GM12892 (cell line): ENCODE measurements at regions not wholly inside any gene's neighbourhood (a gene's known extent, or its start where the extent isn't known, plus 50 kb on each side); places are given as distances from the start of the nearest gene placed in this dataset.

ENCODE experiments used
- DNase-seq: peaks from one replicate; pipeline ENCODE4 v3.0.0; 2011; ENCODE audit not compliant: insufficient read length
- FAIRE-seq: peaks from 2 replicates; lab custom pipeline; 2011; peaks lifted over from hg19 to GRCh38; lab: Jason Lieb, UNC
- POLR2A ChIP-seq: IDR thresholded peaks from 2 replicates; pipeline ENCODE4 v1.6.1; 2011; ENCODE audit warnings: low read depth, low read length, control low read depth
- POLR2AphosphoS5 ChIP-seq: IDR thresholded peaks from 2 replicates; pipeline ENCODE4 v1.6.1; 2011; ENCODE audit warnings: low read depth, low read length, control low read depth
- TAF1 ChIP-seq: IDR thresholded peaks from 2 replicates; pipeline ENCODE4 v1.6.1; 2011; ENCODE audit warnings: low read depth, mild to moderate bottlenecking, control low read depth, low read length, borderline replicate concordance

DNA sequence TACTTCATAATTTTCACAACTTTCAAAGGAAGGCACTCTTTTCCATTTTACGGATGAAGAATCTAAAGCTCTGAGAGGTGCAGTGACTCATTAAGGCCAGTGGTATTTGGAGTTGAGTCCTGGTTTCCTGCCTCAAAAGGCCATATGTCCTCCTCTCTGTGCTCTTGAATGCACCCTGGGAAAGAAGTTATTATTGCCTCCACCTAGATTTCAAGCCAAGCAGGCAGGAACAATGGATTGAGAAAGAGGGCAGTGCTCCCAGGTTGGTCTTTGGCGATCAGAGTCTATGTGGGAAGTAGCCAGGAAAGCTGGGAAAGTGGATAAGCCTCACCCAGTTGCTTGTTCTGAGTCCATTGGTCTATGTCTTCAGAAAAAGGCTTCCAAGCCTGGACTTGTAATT lies 165.0 kb downstream of the MAFB start:
- FAIRE-seq (no peak), DNase-seq (no peak)
- no peak for TF ChIP-seq POLR2AphosphoS5
- no peak for TF ChIP-seq POLR2A
- TF ChIP-seq TAF1, result no peak

DNA sequence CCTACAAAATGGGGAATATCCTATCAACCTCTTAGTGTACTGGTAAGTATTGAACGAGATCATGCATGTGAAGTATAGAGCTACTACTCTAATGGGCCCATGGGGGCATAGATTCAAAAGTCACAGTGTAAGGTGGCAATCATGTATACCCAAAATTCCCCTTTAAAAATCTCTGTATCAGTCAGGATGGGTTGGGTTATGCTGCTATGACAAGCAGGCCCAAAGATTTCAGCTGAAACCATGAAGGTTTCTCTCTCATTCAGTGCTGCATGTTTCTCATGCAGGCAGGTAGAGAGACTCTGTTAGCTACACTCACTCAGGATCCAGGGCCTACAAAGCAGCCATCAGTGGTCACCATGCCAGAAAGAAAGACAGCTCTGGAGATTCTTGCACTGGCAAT lies 166.6 kb downstream of the MAFB start:
- DNase-seq (no peak), FAIRE-seq (no peak)
- TF ChIP-seq TAF1, result no peak
- no peak for TF ChIP-seq POLR2A
- no peak for TF ChIP-seq POLR2AphosphoS5

- FAIRE-seq, result no peak
- TF ChIP-seq TAF1 (no peak), POLR2A (no peak), POLR2AphosphoS5 (no peak)
Measured at GRCh38 chr20:40521962-40522361, 167.1 kb downstream of the MAFB start.

DNA sequence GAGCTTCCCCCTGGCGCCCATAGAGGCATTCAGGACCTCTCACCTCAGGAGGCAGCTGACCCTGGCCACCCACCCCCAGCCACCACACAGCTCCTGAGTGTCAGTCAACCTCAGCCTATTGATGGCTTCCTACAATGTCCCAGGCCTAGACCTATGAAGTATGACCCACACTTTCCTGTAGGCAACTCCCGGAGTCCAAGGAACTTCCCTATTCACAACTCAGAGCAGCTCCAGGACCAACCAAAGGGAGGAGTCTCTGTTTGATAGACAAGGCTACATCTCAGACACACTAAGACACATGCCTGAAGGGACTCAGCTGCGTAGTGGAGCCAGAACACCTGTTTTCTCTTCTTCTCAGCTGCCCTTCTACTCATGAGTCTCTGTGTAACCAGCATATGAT lies 169.1 kb downstream of the MAFB start:
- TF ChIP-seq POLR2A (no peak), POLR2AphosphoS5 (no peak), TAF1 (no peak)
- FAIRE-seq (no peak), DNase-seq (no peak)

More at GRCh38 chr20:40521962-40522361, 167.1 kb downstream of the MAFB start:
- no peak for DNase-seq

- FAIRE-seq, result no peak
- DNase-seq, result no peak
- TF ChIP-seq POLR2A, result no peak
Measured at GRCh38 chr20:40512994-40513393, 176.0 kb downstream of the MAFB start.

GRCh38 chr20:40512591-40512990 lies 176.4 kb downstream of the MAFB start:
- DNase-seq (no peak), FAIRE-seq (no peak)
- no peak for TF ChIP-seq POLR2A
- TF ChIP-seq POLR2AphosphoS5, result no peak

GRCh38 chr20:40511478-40511877 lies 177.6 kb downstream of the MAFB start:
- no peak for TF ChIP-seq POLR2A
- TF ChIP-seq TAF1, result no peak
- TF ChIP-seq POLR2AphosphoS5, result no peak
- no peak for DNase-seq
- no peak for FAIRE-seq

GRCh38 chr20:40510622-40511021 lies 178.4 kb downstream of the MAFB start:
- DNase-seq, result no peak
- TF ChIP-seq POLR2AphosphoS5 (no peak), POLR2A (no peak), TAF1 (no peak)
- no peak for FAIRE-seq

- FAIRE-seq (no peak), DNase-seq (no peak)
- no peak for TF ChIP-seq POLR2AphosphoS5
- TF ChIP-seq POLR2A, result no peak
- TF ChIP-seq TAF1, result no peak
Measured at GRCh38 chr20:40508821-40509220, 180.2 kb downstream of the MAFB start.

DNA sequence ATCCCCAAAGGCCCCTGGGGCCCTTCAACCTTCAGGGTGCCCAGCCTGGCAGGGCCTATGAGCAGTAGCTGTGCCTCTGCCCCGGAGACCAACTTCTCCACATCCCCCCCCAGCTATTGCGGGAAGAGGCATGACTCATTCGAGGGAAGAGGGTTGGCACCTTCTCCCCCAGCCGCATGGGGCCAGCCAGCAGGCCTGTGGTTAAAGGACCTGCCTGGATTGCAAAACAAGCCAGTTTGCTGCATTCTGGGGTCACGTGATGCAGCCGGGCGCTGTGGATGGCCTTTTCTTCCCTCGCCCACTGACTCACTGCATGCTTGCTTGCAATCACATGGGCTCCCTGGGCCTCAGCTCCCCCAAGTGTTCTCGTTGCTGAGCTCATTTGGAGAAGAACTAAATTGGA lies 182.5 kb downstream of the MAFB start:
- TF ChIP-seq POLR2A, result no peak
- no peak for TF ChIP-seq POLR2AphosphoS5
- TF ChIP-seq TAF1, result no peak
- DNase-seq (no peak), FAIRE-seq (no peak)

DNA sequence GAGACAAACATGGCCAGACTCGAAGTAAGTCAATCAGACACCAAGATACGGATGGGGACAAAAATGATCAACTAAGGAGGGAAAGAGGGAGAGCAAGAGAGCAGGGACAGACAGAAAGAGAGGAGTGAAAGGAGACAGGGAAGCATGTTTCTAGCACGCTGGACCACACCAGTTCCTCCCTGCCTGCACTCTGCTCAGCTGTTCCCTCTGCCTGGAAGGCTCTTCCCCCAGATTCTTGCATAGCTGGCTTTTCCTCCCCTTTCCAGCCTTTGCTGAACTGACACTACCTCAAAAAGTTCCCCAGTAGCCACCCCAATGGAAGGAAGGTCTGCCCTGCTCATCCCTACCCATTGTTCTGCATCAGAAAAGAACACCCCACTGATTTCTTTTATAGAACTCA lies 185.9 kb downstream of the MAFB start:
- no peak for TF ChIP-seq POLR2A
- no peak for TF ChIP-seq POLR2AphosphoS5
- no peak for TF ChIP-seq TAF1
- FAIRE-seq, result no peak
- DNase-seq, result no peak

DNA sequence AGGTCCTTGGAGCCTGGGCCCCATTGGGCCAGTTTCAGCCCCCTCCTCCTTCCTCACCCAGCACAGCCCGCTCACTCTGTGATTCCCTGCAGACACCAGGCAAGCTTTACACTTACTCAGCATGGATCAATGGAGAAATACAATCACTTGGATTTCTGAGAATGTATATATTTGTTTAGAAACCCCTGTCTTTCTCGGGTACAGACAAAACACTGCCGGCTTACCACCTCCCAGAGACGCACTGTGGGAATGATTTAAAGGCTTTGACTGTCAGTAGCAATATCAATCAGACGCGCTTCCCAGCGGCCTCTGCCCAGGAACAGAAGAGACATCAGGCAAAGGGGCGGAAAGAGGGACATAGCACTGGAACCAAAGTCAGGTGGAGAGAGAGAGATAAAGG lies 186.5 kb downstream of the MAFB start:
- FAIRE-seq, result no peak
- TF ChIP-seq POLR2A (no peak), TAF1 (no peak), POLR2AphosphoS5 (no peak)
- DNase-seq, result no peak

DNA sequence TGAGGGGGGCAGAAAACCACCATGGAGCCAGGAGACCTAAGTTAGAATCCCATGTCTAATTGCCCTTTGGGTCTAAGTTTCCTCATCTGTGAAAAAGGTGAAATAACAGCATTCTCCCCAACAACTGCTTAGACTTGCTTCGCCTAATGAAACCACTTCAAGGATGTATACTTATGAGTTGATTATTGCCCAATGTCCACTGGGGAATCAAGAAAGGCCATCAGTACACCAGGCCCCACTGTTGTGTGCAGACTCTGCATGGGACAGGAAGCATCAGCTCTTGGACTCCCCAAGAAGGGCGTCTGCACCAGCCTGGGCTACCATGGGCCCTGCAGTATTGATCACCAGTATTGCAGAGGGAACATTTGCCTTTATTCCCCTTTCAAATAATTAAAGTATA lies 189.6 kb downstream of the MAFB start:
- FAIRE-seq, result no peak
- no peak for TF ChIP-seq TAF1
- TF ChIP-seq POLR2A, result no peak
- no peak for TF ChIP-seq POLR2AphosphoS5
- no peak for DNase-seq
